ENCODE measurements at regions not wholly inside any gene's neighbourhood (a gene's known extent, or its start where the extent isn't known, plus 50 kb on each side); places are given as distances from the start of the nearest gene placed in this dataset.
"Not testable (repeated sequence)": the region's sequence is repeated elsewhere in the genome, so short reads cannot be mapped to it uniquely, and the experiment has no call there.

DNA sequence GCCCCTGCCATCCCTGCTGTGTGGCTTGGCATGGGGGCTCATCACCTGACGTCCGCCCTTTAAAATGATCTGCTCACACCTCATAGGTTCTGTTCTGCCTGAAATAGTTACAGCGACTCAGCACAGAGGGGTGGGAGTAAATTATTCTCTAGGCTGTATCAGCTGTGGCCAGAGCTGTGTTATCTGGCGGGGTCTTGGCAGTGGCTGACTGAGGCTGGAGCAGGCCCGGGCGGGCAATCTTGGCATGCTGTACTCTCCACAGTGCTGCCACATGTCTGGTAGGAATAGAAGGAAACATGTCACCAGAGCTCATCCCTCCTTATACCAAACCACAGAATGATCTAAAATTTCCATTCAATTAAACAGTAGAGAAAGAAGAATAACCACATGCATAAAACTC is 499.9 kb upstream of the LMCD1 start:
- no peak for DNase-seq (ENCODE audit: low read depth in 2 of 2)

DNA sequence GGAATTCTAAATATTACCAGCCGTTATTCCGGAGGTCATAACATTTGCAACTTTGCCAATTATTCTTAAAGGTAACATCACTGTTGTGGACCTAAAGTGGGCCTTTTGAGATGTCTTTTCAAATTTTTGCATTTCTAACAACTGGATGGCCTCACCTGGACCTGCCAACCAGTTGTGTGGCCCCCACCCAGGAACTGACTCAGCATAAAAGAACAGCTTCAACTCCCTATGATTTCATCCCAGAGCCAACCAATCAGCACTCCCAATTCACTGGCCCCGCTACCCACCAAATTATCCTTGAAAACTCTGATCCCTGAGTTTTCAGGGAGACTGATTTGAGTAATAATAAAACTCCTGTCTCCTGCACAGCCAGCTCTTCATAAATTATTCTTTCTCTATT is 489.7 kb upstream of the LMCD1 start:
- no peak for DNase-seq (ENCODE audit: low read depth in 2 of 2)

DNA sequence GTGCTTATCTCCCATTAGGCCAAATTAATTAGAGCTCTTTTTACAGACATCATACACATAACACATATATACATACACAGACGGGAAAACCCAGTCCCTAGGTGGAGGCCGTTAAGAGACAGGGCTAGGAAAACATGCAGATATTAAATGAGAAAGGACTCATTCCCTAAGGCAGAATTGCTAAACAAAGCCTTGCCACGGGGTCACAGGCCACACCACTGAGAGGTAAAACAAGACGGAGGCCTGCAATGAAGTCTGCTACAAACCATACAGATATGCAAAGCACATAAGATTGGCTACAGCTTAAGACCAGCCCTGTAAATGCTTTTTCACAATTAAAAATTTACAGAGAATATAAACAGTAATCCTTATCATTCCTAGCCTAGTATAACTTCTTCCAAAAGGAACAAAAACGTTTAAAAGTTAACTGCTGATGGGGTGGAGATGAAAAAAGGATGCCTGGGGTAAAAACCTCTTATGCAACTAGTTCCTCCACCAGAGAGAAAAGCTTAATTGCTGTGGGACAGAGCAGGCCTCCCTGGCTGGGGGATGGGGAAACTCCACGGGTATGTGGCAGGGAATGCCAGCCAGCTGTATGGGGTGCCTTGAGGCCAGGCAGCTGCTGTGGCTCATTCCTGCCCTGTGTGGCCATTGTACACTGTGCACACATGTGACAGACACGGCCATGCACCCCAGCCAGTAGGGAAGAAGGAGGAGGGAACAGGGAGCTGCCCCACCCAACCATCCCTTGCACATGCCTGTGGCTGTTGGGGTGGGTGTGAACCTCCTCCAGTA is 481.4 kb upstream of the LMCD1 start:
- DNase-seq (ENCODE audit: low read depth in 2 of 2) = no peak

DNA sequence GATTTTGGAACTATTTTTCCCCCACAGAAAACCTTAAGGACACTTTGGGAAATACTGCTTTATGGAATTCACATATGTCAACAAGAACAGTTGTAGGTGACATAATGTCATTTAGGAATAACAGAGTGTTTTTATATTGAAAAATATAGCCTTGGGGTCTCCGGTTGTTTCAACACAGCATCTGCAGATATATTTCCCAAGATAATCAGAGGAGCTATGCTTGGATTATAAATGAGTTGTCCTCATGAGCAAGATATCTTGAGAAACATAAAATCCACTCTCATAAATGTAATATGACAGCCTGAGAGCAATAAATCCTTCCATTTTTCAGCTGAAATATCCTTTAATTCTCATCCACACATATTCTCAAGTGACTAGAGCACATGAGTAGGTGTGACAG is 473.7 kb upstream of the LMCD1 start:
- DNase-seq (ENCODE audit: low read depth in 2 of 2) = no peak

DNA sequence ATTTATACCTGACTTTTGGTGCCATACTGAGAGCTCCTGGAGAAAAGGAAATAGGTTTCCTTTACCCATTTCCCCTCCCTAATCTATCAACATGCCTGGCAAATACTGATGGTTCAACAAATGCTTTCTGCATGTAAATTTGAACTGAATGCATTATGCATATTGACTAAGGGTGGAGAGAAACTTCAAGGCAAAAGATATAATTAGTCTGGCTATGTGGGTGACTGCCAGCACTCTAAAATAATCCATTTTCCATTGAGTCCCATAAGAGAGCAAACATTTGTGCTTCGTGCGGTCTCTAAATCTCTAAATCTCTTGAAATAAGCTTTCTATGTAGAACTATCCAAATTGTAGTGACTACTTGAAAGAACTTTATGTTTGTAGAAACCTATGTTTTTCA is 451.3 kb upstream of the LMCD1 start:
- no peak for DNase-seq (ENCODE audit: low read depth in 2 of 2)

DNA sequence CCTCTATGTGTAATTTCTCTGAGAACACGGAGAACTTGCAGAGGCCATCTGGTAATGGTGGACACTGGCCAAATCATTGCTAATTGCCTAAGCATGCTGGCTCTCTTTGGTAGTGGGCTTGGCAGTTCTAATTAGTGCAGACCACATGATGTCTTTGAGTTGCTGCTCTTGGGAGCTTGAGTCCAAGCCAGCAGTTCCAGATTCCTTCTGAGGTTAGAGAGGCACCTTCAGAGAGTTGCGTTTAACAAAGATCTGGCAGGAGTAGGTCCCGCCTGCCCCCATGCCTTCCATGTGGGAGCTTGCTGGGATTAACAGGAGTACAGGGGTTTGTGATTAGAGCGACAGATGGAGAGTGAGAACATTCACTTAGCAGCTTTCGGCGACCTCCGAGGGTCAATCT is 449.0 kb upstream of the LMCD1 start:
- no peak for DNase-seq (ENCODE audit: low read depth in 2 of 2)

DNA sequence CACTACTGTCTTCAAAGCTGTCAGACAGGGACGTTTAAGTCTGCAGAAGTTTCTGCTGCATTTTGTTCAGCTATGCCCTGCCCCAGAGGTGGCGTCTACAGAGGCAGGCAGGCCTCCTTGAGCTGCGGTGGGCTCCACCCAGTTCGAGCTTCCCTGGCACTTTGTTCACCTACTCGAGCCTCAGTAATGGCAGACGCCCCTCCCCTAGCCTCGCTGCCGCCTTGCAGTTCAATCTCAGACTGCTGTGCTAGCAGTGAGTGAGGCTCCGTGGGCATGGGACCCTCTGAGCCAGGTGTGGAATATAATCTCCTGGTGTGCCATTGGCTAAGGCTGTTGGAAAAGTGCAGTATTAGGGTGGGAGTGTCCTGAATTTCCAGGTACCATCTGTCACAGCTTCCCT is 433.5 kb upstream of the LMCD1 start:
- not testable (repeated sequence) for DNase-seq (ENCODE audit: low read depth in 2 of 2)

DNA sequence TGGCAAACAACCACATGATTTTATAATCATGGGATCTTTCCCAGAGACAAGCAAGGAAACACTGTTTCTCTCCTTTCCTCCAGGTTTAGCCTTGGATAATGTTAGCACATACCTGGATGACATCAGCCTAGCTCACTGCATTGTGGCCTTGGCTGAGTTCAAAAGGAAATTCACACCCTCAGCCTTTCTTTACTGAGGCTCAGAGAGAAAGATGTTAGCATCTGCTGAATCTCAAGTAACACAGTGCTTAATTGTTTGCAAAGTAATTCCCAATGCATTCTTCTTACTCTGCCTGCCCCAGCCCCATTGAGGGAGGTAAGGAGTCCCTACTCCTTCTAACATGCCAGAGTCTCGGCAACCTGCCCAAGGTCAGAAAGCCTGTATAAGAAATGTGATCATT is 432.2 kb upstream of the LMCD1 start:
- no peak for DNase-seq (ENCODE audit: low read depth in 2 of 2)

DNA sequence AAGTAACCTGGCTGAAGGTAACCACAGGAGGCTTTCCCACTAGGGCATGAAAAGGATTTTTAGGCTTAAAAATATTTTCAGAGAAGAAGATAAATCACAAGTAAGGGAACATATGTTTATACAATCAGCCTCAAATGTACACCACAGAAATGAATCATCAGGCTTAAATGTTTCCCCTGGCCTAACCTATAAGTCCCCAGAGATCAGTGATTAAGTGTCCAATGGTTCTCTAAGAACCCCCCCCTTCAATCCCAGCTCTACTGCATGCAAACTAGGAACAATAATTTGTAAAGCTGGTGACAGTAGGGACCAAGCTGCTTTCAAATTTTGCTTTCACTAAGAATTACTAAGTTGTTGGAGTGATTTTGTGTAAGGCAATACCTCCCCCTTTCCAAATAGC is 431.6 kb upstream of the LMCD1 start:
- no peak for DNase-seq (ENCODE audit: low read depth in 2 of 2)

DNA sequence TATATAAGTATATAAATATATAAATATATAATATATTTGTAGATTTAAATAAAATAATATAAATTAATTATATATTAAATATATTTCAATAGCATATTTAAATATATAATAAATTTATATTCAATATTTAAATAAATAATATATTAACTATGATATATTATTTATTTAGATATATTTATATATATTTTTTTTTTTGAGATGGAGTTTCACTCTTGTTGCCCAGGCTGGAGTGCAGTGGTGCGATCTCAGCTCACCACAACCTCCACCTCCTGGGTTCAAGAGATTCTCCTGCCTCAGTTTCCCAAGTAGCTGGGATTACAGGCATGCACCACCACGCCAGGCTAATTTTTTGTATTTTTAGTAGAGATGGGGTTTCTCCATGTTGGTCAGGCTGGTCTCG is 426.9 kb upstream of the LMCD1 start:
- not testable (repeated sequence) for DNase-seq (ENCODE audit: low read depth in 2 of 2)

DNA sequence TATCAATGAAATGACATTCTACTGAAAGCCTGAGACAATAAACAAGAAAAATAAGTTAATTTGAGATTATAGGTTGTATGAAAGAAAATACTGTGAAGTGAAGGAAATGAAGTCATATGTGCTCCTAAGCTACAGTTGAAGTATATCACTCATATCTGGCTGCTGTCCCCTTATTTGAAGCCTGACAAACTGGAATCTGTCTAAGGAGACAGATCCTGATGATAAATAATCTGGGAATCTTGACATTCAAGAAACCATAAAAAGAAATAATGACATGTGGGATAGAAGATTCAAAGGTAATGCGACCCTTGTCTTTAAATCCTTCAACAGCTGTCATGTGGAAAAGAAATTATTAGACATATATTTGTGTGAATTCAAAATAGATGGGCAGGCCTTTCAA is 424.5 kb upstream of the LMCD1 start:
- DNase-seq (ENCODE audit: low read depth in 2 of 2) = no peak

DNA sequence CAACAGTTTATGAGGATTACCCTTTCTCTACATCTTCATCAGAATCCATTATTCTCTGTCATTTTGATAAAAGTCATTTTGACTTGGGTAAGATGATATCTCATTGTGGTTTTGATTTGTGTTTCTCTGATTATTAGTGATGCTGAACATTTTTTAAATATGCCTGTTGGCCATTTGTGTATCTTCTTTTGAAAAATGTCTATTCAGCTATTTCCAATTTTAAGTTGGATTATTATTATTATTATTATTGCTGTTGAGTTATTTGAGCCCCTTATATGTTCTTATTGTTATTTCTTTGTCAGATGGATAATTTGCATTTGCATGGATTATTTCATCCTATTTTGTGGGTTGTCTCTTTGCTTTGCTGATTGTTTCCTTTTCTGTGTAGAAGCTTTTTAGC is 421.2 kb upstream of the LMCD1 start:
- no peak for DNase-seq (ENCODE audit: low read depth in 2 of 2)

DNA sequence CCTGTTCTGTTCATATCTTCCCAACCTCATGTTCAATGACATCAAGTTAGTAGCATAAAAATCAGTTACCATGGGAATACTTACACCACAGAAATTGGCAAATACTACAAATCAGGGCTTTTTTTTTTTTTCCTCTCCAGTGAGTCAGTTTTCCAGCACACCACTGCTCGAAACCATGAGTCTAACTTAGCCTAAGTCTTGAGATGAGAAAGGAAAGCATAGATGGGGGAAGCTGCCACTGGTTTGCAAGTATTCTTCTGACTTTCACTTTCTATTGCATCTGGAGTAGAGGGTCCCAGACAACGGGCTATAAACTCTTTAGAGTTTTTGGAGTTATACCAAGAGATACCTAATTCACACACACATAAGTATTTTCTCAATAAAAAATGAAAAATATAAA is 416.1 kb upstream of the LMCD1 start:
- no peak for DNase-seq (ENCODE audit: low read depth in 2 of 2)

DNA sequence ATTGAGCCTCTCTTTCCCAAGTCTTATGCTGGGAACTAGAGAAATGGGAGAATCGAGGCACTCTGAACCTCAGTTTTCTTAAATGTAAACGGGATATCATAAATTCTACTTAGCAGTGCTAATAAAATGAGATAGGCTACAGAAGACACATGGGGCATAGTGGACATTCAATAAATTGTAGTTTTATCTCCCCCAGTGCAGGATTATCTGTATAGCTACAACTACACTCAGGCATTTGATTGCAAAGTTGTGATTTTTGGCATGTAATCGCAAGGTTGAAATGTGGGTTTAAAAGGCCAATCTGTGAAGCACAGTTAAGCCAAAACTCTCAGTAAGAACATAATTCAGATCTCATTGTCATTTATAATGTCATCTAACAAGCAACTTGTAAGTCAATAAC is 413.7 kb upstream of the LMCD1 start:
- DNase-seq (ENCODE audit: low read depth in 2 of 2) = no peak

DNA sequence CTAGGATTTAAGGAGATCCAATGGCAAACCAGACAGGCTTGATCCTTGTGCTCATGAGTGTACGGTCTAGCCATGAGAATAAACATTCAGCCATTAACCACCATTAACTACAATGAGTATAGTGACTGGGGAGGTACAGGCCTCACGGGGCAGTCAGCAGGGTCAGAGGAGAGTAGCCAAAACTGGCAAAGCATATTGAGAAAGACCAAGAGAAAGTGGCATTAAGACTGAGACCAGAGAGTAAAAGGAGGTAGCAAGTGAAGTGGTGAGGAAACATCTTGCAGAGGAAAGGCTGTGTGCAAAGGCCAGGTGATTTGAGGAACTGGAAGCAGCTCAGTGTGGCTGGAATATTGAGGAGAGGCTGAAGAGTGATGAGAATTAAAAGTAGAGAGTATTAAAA is 407.2 kb upstream of the LMCD1 start:
- DNase-seq (ENCODE audit: low read depth in 2 of 2) = no peak

DNA sequence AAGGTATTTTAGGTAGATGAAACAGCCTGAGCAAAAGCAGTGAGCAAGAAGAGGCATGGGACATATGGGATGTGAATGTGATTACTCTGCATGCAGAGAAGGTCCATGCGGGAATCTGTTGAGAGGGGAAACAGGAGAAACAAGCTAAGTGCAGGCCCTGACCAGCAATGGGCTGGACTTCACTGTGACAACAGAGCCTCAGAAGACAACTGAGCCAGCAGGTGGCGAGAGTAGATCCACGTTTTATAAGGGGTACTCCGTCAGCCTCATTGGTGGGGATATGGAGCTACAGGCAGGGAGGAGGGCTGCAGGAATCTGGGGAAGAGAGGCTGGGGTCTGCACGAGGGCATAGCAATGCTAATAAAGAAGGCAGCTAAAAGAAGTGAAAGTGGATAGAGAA is 405.9 kb upstream of the LMCD1 start:
- no peak for DNase-seq (ENCODE audit: low read depth in 2 of 2)

DNA sequence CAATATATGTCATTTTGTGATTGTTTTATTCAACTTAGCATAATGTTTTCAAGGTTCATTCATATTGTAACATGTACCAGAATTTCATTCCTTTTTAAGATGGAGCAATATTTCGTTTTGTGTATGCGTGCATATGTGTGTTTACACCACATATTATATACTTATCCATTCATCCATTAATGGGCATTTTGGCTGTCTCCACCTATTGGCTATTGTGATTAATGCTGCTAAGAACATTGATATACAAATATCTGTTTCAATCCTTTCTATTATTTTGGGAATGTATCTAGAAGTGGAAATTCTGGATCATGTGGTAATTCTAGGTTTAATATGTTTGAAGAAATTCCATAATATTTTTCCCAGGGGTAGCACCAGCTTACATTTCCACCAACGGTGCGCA is 403.9 kb upstream of the LMCD1 start:
- DNase-seq (ENCODE audit: low read depth in 2 of 2) = no peak

DNA sequence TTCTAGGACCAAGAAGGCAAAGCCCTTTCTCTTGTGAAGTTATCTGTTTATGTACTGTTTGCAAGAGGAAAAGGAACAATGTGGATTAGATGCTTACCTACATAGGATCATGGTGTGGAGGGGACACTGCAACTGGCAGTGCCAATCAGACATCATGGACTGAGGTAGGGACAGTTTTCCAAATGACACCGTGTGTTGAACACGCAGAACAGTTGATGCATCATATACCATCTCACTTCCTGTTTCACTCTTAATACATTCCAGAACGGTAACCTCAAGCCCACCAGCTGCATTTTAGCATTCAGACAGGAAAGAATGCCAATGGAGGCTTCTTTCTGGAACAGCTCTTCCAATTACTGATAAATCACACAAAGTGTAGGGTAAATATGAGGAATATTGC is 397.7 kb upstream of the LMCD1 start:
- no peak for DNase-seq (ENCODE audit: low read depth in 2 of 2)

DNA sequence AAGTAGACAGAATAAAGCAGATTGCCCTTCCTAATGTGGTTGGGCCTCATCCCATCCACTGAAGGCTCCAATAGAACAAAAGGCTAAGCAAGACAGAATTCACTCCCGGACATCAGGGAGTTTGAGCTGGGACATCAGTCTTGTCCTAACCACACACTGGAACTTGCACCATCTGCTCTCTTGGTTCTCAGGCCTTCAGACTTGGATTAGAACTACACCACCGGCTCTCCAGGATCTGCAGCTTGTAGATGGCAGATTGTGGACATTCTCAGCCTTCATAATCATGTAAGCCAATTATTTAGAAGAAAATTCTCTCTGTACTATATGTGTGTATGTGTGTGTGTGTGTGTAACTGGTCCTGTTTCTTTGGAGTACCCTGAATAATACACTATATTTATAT is 394.7 kb upstream of the LMCD1 start:
- no peak for DNase-seq (ENCODE audit: low read depth in 2 of 2)

DNA sequence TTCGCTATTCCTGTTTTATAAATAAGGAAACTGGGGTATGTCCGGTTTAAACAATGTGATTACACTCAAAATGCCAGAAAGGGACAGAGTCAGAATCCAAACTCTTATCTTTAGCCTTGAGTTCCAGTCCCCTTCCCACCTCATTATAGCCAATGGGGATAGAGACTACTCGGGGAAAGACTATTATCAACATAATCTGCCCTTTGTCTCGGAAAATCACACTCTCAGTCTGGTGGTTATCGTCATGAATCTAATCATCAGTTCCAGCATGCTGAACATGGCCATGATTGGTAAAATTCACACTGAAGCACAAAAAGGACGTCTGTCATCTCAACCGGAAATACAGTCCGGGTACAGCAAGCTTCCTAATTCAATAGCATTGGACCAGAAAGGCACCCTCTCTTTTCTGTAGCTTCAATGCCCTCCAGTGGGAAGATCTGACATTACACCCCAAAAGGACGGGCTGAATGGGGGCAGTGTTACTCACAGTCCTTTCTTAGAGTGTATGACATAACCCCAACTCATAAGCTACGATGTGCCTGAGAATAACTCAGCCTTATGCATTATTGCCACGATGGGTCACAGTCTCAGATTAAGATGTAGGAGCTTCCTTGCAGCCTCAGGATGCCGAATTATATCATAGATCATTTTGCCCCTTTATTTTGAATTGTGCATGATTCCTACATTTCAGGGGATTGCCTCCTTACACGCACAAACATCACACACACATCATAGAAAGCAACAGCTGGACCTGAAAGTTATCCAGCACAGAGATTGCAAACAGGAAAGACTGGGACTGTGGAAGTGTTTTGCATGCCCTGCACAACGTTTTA is 390.4 kb upstream of the LMCD1 start:
- DNase-seq (ENCODE audit: low read depth in 2 of 2) = peak in 1 of 2 donors; percentile 21

DNA sequence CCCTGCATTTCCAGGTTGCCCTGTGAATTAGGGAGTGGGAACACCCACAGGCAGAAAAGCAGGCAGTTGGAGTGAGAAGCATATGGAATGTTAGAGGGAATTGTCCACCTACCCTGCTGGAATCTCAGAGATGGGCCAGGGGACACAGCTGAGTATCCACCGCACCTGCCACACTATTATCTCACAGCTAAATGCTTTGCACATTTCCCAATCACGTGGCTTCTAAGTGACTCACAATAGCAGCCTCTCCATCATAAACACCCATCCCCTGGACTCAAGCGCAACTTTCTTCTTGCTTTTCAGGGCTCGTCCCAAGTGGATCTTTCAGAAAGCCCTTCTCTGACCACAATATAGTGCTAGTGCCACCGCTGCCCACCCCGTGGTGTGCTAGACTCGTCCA is 389.0 kb upstream of the LMCD1 start:
- no peak for DNase-seq (ENCODE audit: low read depth in 2 of 2)

DNA sequence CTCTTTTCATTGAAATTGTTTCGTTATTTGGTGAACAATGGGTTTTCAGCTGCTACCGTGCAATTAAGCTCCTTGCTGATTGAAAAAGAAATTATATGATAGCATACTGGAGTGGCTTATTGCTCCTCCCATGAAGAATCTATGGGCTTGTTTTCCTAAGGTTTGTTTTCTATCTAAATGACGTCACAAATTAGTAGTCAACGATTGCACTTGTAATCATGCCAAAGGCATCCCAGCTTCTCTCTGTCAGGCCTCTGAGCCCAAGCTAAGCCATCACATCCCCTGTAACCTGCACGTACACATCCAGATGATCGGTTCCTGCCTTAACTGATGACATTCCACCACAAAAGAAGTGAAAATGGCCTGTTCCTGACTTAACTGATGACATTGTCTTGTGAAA is 388.0 kb upstream of the LMCD1 start:
- no peak for DNase-seq (ENCODE audit: low read depth in 2 of 2)

DNA sequence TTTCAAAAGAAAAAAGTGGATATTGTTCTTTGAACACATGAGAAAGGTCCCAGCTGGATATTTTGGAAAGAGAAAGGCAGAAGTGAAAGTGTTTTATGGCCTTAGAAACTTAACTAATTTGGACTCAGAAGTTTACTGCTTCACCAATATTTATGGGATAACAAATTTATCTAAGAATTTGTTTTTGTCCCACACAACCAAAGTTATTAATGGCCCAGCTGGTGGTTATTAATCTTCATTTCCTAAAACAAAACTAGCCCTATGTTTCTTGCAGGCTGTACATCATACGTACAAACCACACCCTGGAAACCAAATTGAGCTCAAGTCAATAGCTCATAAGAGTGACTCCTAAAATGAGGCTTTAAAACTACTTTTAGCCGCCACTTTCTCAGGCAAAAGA is 372.9 kb upstream of the LMCD1 start:
- no peak for DNase-seq (ENCODE audit: low read depth in 2 of 2)
